ENCODE measurements at regions not wholly inside any gene's neighbourhood (a gene's known extent, or its start where the extent isn't known, plus 50 kb on each side); places are given as distances from the start of the nearest gene placed in this dataset.

DNA sequence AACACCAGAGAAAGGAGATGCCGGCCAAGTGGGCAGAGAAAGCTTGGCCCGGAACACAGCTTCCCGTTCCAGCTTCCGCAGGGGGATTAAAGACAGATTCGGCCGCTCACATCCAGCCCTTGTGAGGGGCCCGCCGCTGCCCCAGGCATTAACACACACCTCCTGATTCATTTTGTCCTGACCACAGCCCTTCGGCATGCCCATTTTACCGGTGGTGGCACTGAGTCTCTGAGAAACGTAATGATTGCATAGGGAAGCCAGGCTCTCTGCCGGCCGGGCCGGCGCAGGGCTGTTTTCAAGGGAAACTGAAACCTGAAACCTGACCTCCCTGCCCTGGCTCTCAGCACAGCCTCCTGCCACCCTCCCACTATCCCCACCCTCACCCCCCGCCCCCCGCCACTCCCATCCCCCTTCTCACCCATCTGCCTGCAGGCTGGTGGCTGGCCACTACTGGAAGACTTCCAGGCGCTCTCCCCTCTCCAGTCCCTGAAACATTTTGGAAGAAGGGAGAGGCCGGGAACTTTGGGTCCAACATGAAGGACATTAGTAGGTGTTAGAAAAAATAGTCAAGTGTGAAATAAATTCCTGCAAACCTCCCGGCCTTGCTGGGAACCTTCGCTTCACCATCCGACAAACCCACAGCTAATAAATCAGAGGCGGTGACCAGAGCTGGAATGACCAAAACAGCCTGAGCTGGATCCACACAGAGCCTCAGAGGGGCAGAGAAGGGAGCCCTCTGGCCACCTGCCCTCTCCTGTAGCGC lies 83.5 kb upstream of the CUX1 start:
- peak overlapping the region; percentile 41; the same call in 1 of the 2 replicates for H3K27ac ChIP-seq (ENCODE audit: control insufficient read depth, insufficient read depth)
- no peak for FAIRE-seq
- intact Hi-C loops (cut with micrococcal nuclease; ENCODE audit: unreplicated experiment) (no loop called here), in situ Hi-C loops (cut with MboI) (no loop called here)
- no peaks in the 10 kb centered on the region for H3K27me3 ChIP-seq (replicated peaks in 1 of 2; ENCODE audit: control insufficient read depth in 2 of 2, insufficient read depth in 2 of 2, low read length in 1 of 2)
- H3K79me2 ChIP-seq (ENCODE audit: control insufficient read depth, insufficient read depth, low read length), result no peaks in the 10 kb centered on the region
- ChIA-PET RAD21 (ENCODE audit: unreplicated experiment) (interaction anchor here (1.0 kb wide), 1 partner anchor 10 kb away, joined by 4 read pairs; no protein-coding TSS in a partner anchor), POLR2A (interaction anchor here (0.6 to 2.0 kb wide), 3 partner anchors 10 to 253 kb away, joined by 3 to 8 read pairs (median 7); no protein-coding TSS in a partner anchor), CTCF (interaction anchor here (0.6 to 3.2 kb wide), 7 partner anchors 9 to 1028 kb away, joined by 3 to 22 read pairs (median 3); partner anchors contain the start of gene POP7), SMC1A (ENCODE audit: uncharacterized antibody, unreplicated experiment) (interaction anchor here (0.6 to 3.0 kb wide), 4 partner anchors 10 to 513 kb away, joined by 3 to 18 read pairs (median 4); no protein-coding TSS in a partner anchor)
- H3K9me3 ChIP-seq (replicated peaks; ENCODE audit: control insufficient read depth, insufficient read depth, low read length), result no peaks in the 10 kb centered on the region
- ATAC-seq, result peak; percentile 98
- no TSS peak for BruUV-seq (replicated peaks)
- no peaks in the 10 kb centered on the region for H4K20me1 ChIP-seq (ENCODE audit: control insufficient read depth, insufficient read depth)
- peak overlapping the region; percentile 77 for H3K4me2 ChIP-seq (ENCODE audit: control insufficient read depth, insufficient read depth)
- peak overlapping the region; percentile 37; the same call in 1 of the 2 replicates for H3K9ac ChIP-seq (ENCODE audit: control insufficient read depth, insufficient read depth, low read length)
- H2AFZ ChIP-seq (ENCODE audit: control insufficient read depth, low read depth, low read length), result peak overlapping the region; percentile 77
- no peak for DNase-seq (ENCODE audit: low read depth, low spot score)
- no peak overlapping the region for H3K4me3 ChIP-seq
- peaks cover 10% of the 10 kb centered on the region for H3K4me1 ChIP-seq (ENCODE audit: control insufficient read depth, insufficient read depth, low read length)
- 44% methylated on average over 21 of the region's 24 CpGs for WGBS (ENCODE audit: insufficient coverage, insufficient replicate concordance, low lambda C conversion rate, missing lambda C conversion rate)
- no peaks in the 10 kb centered on the region for H3K36me3 ChIP-seq (ENCODE audit: control insufficient read depth in 2 of 2, insufficient read depth in 2 of 2, low read length in 1 of 2)
- TF ChIP-seq GATAD2B (conservative IDR thresholded peaks at IDR 0.05; ENCODE audit: low read depth), result 0 out of 2 replicates have a peak, but pooled peaks have one; percentile 28
- no peak for TF ChIP-seq SUPT20H (IDR thresholded peaks at IDR 0.05; ENCODE audit: borderline replicate concordance, control insufficient read depth, low read depth, low read length)
- no peak for TF ChIP-seq SRF (IDR thresholded peaks at IDR 0.05; ENCODE audit: low read depth in 2 of 2, low read length in 2 of 2)
- TF ChIP-seq KAT2A (conservative IDR thresholded peaks at IDR 0.05; ENCODE audit: control insufficient read depth, low read depth, low read length), result no peak
- TF ChIP-seq TCF3 (IDR thresholded peaks at IDR 0.05; ENCODE audit: borderline replicate concordance, insufficient read depth, low read depth, low read length), result no peak
- TF ChIP-seq ATF7 (IDR thresholded peaks at IDR 0.05; ENCODE audit: low read depth), result peak; percentile 37; the same call in 1 of the 2 replicates
- TF ChIP-seq, protein P1, sequence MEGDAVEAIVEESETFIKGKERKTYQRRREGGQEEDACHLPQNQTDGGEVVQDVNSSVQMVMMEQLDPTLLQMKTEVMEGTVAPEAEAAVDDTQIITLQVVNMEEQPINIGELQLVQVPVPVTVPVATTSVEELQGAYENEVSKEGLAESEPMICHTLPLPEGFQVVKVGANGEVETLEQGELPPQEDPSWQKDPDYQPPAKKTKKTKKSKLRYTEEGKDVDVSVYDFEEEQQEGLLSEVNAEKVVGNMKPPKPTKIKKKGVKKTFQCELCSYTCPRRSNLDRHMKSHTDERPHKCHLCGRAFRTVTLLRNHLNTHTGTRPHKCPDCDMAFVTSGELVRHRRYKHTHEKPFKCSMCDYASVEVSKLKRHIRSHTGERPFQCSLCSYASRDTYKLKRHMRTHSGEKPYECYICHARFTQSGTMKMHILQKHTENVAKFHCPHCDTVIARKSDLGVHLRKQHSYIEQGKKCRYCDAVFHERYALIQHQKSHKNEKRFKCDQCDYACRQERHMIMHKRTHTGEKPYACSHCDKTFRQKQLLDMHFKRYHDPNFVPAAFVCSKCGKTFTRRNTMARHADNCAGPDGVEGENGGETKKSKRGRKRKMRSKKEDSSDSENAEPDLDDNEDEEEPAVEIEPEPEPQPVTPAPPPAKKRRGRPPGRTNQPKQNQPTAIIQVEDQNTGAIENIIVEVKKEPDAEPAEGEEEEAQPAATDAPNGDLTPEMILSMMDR (IDR thresholded peaks at IDR 0.05 in 2 of 3, conservative IDR thresholded peaks at IDR 0.05 in 1 of 3; ENCODE audit: control insufficient read depth in 2 of 3, extremely low read depth in 1 of 3, insufficient read depth in 1 of 3, low read depth in 3 of 3, low read length in 3 of 3), result no peak
- no peak for TF ChIP-seq HDAC6 (IDR thresholded peaks at IDR 0.05; ENCODE audit: unreplicated experiment)
- TF ChIP-seq SPI1 (IDR thresholded peaks at IDR 0.05; ENCODE audit: borderline replicate concordance, insufficient read depth, low read depth, low read length), result no peak
- TF ChIP-seq ZNF24 (IDR thresholded peaks at IDR 0.05), result peak; percentile 60; the same call in 1 of the 2 replicates
- TF ChIP-seq MYB (IDR thresholded peaks at IDR 0.05; ENCODE audit: borderline replicate concordance, low read depth, low read length), result no peak
- no peak for TF ChIP-seq NFIC (IDR thresholded peaks at IDR 0.05; ENCODE audit: low read depth, low read length)
- no peak for TF ChIP-seq ZBTB40 (IDR thresholded peaks at IDR 0.05; ENCODE audit: borderline replicate concordance)
- no peak for TF ChIP-seq STAT3 (IDR thresholded peaks at IDR 0.05; ENCODE audit: low read depth, low read length)
- no peak for TF ChIP-seq RELA (IDR thresholded peaks at IDR 0.05; ENCODE audit: borderline replicate concordance, partially characterized antibody)
- TF ChIP-seq NR2C1 (IDR thresholded peaks at IDR 0.05), result no peak
- no peak for TF ChIP-seq SIX5 (IDR thresholded peaks at IDR 0.05; ENCODE audit: low read depth, low read length, severe bottlenecking)
- TF ChIP-seq SMC3 (IDR thresholded peaks at IDR 0.05; ENCODE audit: borderline replicate concordance, low read length), result no peak
